ENCODE measurements at regions not wholly inside any gene's neighbourhood (a gene's known extent, or its start where the extent isn't known, plus 50 kb on each side); places are given as distances from the start of the nearest gene placed in this dataset.

GRCh38 chr16:26959416-26960009 is 107.2 kb upstream of the C16orf82 start:
- ATAC-seq (ENCODE audit: low FRiP score): no peak
- no peak for DNase-seq (ENCODE audit: low spot score)
- TF ChIP-seq CTCF (IDR thresholded peaks at IDR 0.05): no peak

GRCh38 chr16:26961459-26961858 is 105.3 kb upstream of the C16orf82 start:
- no peak for TF ChIP-seq CTCF (IDR thresholded peaks at IDR 0.05)
- no peak for ATAC-seq (ENCODE audit: low FRiP score)

GRCh38 chr16:26963109-26963508 is 103.6 kb upstream of the C16orf82 start:
- ATAC-seq (ENCODE audit: low FRiP score) (no peak), DNase-seq (ENCODE audit: low spot score) (no peak)
- TF ChIP-seq CTCF (IDR thresholded peaks at IDR 0.05): no peak

More at GRCh38 chr16:26961459-26961858, 105.3 kb upstream of the C16orf82 start:
- DNase-seq (ENCODE audit: low spot score): no peak

- DNase-seq (ENCODE audit: low spot score) (no peak), ATAC-seq (ENCODE audit: low FRiP score) (no peak)
- no peak for TF ChIP-seq CTCF (IDR thresholded peaks at IDR 0.05)
These were observed 97.0 kb upstream of the C16orf82 start for GRCh38 chr16:26969589-26970231.

- no peak for TF ChIP-seq CTCF (IDR thresholded peaks at IDR 0.05)
- DNase-seq (ENCODE audit: low spot score): no peak
- no peak for ATAC-seq (ENCODE audit: low FRiP score)
These were observed 96.4 kb upstream of the C16orf82 start for GRCh38 chr16:26970292-26970691.

- TF ChIP-seq CTCF (IDR thresholded peaks at IDR 0.05): no peak
- DNase-seq (ENCODE audit: low spot score) (no peak), ATAC-seq (ENCODE audit: low FRiP score) (no peak)
These were observed 89.9 kb upstream of the C16orf82 start for GRCh38 chr16:26976873-26977272.

Data from omental fat pad (tissue), 3 donors.